DMS79 (cell line): ENCODE measurements at regions not wholly inside any gene's neighbourhood (a gene's known extent, or its start where the extent isn't known, plus 50 kb on each side); places are given as distances from the start of the nearest gene placed in this dataset.
"Not testable (repeated sequence)": the region's sequence is repeated elsewhere in the genome, so short reads cannot be mapped to it uniquely, and the experiment has no call there.

Experiments
- DNase-seq: peaks from one replicate; lab custom pipeline; 2025; lab: John Stamatoyannopoulos, UW

DNA sequence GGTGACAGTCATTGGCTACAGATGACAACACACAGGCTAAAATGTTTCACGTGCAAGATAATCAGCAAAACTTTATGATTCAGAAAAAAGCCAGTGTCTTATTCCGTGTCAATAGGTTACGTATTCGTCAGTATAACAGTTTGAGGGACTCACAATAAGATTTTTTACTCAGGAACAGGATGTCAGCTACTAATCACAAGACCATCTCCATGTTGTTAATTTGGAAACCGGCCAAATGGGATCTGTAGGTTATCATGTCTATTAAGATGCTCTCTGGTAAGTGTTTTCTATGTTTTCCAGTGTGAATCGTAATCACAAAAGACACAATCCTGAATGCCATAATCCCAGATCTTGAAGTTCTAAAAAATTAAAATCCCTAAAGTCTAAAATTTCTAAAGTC lies 197.3 kb downstream of the ETV1 start:
- DNase-seq, result no peak

DNA sequence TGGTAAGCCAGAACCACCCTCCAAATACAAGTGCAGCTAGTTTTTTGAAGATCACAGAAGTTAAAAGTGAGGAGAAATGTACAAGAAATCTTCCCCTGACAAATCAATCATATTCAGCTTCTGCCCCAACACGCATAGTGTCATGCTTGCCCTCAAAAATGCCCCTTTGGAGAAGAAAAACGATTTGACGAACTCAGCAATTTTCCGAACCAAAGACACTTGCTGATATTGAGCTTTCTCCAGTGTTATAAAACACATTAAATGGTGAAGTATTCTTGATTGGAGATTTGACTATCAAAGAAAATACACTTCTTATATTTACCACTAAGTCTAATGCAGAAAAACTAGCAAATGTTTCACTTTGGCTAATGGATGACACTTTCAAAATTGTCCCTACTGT lies 195.5 kb downstream of the ETV1 start:
- no peak for DNase-seq

DNA sequence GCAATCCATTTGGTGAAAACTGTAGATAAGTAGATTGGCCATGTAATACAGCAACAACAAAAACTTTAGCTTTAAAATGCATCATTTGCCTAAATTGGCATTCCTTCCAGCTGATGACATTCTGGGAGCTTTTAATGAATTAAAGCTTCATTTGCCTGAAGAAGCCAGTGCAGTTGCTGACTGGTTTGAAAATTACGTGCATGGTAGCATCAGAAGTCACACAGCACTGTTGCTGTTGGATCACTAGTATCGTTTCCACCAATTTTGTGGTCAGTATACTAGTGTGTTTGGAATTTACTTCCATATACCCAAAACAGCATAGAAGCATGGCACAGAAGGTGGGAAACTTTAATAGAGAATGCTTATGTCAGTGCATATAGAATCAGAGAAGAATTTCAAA lies 194.9 kb downstream of the ETV1 start:
- no peak for DNase-seq

DNA sequence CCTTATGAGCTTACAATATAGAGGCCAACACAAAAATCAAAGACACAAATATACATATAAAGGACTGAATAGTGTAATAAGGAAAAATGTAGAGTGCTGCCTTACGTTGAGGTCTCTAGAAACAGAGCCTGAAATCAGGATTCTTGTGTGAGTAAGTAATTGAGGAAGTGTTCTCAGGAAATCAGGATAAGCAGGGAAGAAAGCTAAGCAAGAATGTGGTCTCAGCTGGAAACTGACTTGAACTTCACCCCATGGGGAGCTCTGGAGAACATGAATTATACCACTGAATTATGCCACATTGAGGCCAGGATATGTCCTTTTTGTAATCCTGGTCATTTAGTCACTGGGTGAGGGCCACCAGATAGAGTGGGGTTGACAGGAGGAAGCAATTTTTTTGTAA lies 191.9 kb downstream of the ETV1 start:
- no peak for DNase-seq

- no peak for DNase-seq
Observed at GRCh38 chr7:13800694-13801448, 188.6 kb downstream of the ETV1 start.

GRCh38 chr7:13801669-13802068 lies 187.8 kb downstream of the ETV1 start:
- DNase-seq, result no peak

DNA sequence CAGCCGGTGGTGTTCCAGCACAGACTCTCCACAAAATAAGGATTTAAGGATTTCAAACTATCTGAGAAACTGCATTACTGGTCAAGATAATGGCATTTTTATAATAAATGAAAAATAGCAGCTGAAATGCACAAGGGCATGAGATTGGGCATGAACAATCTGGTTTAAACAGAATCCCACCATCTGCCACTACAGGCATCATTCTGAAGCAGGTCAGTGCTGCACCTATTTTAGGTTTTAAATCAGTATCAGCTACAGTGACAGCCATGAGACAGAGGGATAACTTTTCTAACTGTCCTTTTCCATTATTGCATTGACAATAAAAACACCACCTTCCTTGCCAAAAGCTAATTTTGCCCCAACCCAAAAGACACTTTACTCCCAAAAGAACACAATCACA lies 186.8 kb downstream of the ETV1 start:
- DNase-seq, result no peak

DNA sequence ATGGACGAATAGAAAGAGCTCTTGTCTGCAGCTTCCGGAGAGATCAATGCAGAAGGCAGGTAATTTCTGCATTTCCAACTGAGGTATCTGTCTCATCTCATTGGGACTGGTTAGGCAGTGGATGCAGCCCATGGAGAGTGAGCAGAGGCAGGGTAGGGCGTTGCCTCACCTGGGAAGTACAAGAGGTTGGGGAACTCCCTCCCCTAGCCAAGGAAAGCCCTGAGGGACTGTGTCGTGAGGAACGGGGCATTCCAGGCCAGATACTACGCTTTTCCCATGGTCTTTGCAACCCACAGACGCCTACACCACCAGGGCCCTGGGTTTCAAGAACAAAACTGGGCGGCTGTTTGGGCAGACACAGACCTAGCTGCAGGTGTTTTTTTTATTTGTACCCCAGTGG lies 186.3 kb downstream of the ETV1 start:
- DNase-seq, result no peak

DNA sequence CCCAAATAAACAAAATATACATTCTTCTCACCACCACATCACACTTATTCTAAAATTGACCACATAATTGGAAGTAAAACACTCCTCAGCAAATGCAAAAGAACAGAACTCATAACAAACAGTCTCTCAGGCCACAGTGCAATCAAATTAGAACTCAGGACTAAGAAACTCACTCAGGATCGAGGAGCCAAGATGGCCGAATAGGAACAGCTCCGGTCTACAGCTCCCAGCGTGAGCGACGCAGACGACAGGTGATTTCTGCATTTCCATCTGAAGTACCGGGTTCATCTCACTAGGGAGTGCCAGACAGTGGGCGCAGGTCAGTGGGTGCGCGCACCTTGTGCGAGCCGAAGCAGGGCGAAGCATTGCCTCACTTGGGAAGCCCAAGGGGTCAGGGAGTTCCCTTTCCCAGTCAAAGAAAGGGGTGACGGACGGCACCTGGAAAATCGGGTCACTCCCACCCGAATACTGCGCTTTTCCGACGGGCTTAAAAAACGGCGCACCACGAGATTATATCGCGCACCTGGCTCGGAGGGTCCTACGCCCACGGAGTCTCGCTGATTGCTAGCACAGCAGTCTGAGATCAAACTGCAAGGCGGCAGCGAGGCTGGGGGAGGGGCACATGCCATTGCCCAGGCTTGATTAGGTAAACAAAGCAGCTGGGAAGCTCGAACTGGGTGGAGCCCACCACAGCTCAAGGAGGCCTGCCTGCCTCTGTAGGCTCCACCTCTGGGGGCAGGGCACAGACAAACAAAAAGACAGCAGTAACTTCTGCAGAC lies 183.2 kb downstream of the ETV1 start:
- not testable (repeated sequence) for DNase-seq

GRCh38 chr7:13817230-13817629 lies 172.2 kb downstream of the ETV1 start:
- DNase-seq, result not testable (repeated sequence)

DNA sequence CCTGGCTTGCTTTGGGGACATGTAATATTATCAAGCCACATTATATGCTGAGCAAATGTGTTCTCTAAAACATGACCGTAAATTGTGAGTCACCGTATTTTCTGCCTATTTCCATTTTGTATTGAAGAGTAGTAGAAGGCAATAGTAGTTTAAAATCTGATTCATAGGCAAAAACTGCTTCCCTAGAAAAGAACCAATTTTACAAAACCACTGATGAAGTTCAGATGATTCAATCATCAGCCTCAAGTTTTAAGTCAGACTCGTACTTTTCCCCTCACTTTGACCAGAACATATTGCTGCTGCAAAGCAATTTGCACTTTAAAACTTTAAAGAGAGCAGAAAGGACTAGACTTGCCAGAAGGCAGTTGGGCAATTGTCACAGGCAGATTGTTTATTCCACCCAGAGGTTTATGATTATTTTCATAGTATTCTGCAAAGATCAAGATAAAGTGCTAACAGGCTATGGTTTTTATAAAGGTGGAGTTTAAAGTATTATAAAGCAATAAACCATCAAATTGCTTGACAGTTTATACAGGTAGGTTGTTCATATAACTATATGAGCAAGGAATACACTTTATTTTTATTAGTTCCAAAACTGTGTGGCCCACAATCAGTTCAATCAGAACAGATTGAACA lies 168.2 kb downstream of the ETV1 start:
- no peak for DNase-seq

DNA sequence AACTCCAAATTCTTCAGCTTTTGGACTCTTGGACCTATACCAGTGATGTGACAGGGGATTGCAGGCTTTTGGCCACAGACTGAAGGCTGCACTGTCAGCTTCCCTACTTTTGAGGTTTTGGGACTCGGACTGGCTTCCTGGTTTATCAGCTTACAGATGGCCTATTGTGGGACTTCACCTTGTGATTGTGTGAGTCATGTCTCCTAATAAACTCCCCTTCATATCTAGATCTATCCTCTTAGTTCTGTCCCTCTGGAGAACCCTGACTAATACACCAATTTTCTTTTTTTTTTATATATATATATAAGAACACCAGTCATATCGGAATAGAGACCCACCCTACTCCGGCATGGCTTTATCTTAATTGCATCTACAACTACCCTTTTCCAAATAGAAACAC lies 166.8 kb downstream of the ETV1 start:
- no peak for DNase-seq

- DNase-seq, result no peak
Observed at GRCh38 chr7:13826752-13827151, 162.7 kb downstream of the ETV1 start.

GRCh38 chr7:13827716-13828115 lies 161.8 kb downstream of the ETV1 start:
- no peak for DNase-seq

- DNase-seq, result no peak
Observed at GRCh38 chr7:13829231-13829630, 160.2 kb downstream of the ETV1 start.

GRCh38 chr7:13829914-13830900 lies 159.3 kb downstream of the ETV1 start:
- no peak for DNase-seq

GRCh38 chr7:13832346-13832745 lies 157.1 kb downstream of the ETV1 start:
- no peak for DNase-seq

GRCh38 chr7:13834328-13834761 lies 155.1 kb downstream of the ETV1 start:
- DNase-seq, result no peak

- DNase-seq, result no peak
Observed at GRCh38 chr7:13835442-13835841, 154.0 kb downstream of the ETV1 start.

GRCh38 chr7:13839063-13839462 lies 150.4 kb downstream of the ETV1 start:
- DNase-seq, result no peak
